GM18517 (cell line): ENCODE measurements at regions not wholly inside any gene's neighbourhood (a gene's known extent, or its start where the extent isn't known, plus 50 kb on each side); places are given as distances from the start of the nearest gene placed in this dataset.

ENCODE experiments used
- ATAC-seq: cut with Tn5 transposase; IDR thresholded peaks from one replicate; pipeline ENCODE4 v1.9.1; 2021; ENCODE audit warnings: mild to moderate bottlenecking, moderate library complexity; ENCODE audit not compliant: unreplicated experiment

DNA sequence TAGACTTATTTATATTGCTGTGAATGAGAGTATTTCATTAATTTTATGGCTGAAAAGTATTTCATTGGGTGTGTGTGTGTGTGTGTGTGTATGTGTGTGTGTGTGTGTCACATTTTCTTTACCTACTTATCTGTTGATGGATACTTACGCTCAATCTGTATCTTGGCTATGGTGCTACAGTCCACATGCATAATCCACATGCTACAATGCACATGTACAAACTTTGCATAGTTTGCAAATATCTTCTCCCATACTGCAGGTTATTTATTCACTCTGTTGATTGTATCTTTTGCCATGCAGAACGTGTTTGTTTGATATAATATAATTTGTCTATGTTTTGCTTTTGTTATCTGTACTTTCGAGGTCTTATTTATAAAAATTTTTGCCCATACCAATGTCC, 167.8 kb downstream of the RAB28 start:
- no peak for ATAC-seq

GRCh38 chr4:13313856-13314255, 170.3 kb downstream of the RAB28 start:
- ATAC-seq, result no peak

DNA sequence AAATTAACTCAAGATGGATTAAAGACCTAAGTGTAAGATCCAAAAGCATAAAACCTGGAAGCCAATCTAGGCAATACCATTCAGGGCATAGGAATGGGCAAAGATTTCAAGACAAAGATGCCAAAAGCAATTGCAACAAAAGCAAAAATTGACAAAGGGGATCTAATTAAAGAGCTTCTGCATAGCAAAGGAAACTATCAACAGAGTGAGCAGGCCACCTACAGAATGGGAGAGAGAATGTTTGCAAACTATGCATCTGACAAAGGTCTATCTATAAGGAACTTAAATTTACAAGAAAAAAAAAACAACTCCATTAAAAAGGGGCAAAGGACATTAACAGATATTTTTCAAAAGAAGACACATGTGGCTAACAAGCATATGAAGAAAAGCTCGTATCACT, 171.9 kb downstream of the RAB28 start:
- no peak for ATAC-seq

DNA sequence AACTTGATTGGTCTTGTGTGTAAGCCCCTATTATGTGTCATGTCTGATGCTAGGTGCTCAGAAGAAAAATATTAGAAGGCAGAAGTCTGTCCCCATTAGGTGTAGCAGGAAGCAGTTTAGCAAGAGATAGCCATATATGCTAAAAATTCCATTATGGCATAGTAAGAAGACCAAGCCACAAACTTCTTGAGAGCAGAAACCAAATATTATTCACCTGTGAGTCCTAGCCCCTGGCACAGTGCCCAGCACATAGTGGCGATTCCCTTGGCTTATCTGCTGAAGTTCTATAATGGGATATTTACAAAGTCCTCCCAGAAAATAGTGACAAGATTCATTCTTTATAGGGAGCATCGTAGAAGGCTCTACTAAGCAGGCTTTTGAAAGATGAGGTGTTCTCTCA, 174.4 kb downstream of the RAB28 start:
- no peak for ATAC-seq

- no peak for ATAC-seq
These were observed 177.8 kb downstream of the RAB28 start for GRCh38 chr4:13306356-13306755.

DNA sequence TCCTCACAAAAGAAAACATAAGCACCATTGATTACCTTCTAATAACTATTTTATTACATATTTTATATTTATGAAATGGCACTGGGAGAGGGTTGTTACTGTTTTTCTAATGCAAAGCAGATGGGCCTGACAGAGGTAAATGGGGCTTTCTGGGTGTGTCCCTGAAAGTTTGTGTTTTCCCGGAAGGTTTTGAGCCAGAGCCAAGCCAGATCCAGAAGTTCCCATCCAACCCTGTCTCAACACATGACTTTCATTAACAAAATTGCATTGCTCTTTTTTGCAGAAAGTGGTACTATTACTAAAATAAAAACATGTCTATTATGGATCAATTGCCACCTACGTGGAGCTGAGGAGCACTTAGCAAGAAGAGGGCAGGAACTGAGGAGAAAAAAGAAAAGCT, 181.3 kb downstream of the RAB28 start:
- no peak for ATAC-seq

- no peak for ATAC-seq
These were observed 184.8 kb downstream of the RAB28 start for GRCh38 chr4:13299343-13299742.

DNA sequence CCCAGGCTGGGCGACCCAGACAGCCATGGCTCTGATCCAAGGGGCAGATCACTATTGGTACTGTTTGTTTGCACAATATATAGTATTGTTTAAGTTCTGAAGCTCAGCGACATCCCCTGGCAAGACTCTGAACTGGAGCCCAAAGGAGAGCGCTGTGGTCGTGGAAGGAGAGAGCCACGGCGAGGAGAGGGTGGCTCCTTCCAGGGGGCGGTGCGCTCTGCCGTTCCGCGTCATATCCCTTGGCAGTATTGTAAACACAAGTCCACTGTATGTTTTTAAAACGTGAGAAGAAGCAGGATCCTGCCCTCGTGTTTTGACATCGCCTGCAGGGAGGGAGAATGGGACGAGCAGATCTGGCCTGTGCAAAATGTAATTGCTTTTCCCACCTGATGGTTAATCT, 185.5 kb downstream of the RAB28 start:
- ATAC-seq, result no peak

- no peak for ATAC-seq
These were observed 187.2 kb downstream of the RAB28 start for GRCh38 chr4:13296986-13297385.

GRCh38 chr4:13294961-13295605, 189.1 kb downstream of the RAB28 start:
- ATAC-seq, result no peak

DNA sequence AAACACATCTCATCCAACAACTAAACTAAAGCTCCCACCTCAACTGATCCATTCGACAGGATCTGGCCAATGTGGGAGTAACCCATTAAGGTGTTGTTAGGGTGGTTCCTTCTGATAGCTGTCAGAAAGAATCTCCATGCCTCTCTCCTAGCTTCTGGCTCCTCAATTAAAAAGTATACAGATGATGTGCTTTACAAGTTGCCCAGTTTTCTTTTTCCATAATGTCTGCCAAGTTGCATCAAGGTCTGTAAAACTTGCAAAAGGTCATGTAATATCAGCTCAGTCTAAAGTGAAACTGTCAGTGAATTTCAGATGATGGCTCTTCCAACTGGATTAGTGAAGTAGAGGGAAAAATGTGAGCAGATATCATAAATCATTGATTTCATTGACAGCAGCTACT, 191.8 kb downstream of the RAB28 start:
- no peak for ATAC-seq

DNA sequence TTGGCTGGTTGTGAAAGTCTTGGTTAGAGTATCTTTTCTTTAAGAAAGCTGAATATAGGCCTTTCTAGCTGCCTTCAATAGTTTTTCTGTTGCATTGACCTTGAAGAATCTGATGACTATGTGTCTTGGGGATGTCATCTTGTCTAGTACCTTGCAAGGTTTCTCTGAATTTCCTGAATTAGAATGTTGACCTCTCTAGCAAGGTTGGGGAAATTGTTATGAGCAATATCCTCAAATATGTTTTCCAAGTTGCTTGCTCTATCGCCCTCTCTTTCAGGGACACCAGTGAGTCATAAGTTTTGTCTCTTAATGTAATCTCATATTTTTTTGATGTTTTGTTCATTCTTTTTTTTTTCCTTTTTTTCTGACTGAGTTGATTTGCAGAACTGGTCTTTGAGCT, 194.7 kb downstream of the RAB28 start:
- ATAC-seq, result no peak

- no peak for ATAC-seq
These were observed 198.8 kb downstream of the RAB28 start for GRCh38 chr4:13285336-13285735.

DNA sequence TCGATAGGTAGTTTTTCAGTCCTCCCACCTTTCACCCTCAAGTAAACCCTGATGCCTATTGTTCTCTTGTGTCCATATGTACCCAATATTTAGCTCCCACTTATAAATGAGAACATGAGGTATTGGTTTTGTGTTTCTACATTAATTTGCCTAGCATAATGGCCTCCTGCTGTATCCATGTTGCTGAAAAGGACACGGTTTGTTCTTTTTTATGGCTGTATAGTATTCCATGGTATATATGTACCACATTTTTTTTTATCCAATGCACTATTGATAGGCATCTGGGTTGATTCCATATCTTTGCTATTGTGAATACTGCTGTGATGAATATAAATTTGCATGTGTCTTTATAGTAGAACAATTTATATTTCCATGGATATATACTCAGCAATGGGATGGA, 199.2 kb downstream of the RAB28 start:
- no peak for ATAC-seq

DNA sequence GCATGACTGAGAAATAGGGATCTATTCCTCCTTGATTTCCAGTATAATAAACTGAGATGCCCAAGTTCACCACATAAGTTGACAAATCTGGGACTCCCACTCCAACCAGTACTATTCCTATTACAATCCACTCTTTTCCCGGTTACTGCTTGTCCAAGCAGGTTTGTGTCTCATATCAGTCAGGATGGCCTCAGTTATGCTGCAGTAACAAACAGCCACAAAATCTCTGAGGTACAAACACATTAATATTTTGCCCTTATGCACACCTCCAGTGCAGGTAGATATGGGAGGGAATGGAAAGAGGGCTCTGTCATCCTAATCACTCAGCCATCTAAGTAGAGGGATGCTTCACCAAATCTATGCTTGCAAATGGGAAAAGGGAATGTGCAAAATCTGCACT, 207.8 kb downstream of the RAB28 start:
- no peak for ATAC-seq

GRCh38 chr4:13268703-13269102, 215.4 kb downstream of the RAB28 start:
- ATAC-seq, result no peak

GRCh38 chr4:13268165-13268564, 216.0 kb downstream of the RAB28 start:
- no peak for ATAC-seq

DNA sequence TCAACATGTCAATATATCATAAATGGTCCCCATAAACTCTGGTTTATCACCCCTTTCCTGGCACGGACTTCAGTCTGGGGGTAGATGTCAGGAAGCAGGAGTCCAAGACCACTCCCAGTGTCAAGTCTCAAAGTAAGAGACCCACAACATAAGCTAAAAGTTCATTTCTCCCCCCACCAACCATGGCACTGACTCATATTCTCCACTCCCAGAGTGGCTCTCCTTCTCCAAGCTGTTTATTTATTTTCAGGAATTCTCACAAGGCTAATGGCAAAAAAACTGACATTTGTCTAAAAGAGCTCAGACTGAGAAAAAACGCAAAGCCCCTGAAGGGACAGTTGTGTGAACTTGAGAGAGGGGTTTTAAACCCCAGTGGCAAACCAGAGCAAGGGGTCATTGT, 217.0 kb downstream of the RAB28 start:
- no peak for ATAC-seq

GRCh38 chr4:13266687-13267086, 217.5 kb downstream of the RAB28 start:
- ATAC-seq, result no peak

- no peak for ATAC-seq
These were observed 220.1 kb downstream of the RAB28 start for GRCh38 chr4:13263967-13264525.

DNA sequence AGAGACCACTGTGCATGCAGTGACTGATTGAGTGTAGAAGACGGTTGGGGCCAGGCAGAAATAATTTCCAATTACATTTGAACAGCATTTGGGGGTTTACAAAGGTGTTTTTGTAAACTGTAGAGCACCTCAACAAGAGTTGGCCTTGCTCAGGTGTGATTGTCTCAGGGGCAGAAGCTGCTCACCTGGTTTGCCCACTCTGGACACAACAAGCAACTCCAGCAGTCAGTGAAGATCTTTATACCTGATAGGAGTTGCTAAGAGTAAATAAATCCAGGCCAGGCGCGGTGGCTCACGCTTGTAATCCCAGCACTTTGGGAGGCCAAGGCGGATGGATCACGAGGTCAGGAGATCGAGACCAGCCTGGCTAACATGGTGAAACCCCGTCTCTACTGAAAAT, 221.3 kb downstream of the RAB28 start:
- ATAC-seq, result no peak

- no peak for ATAC-seq
These were observed 222.5 kb downstream of the RAB28 start for GRCh38 chr4:13261486-13262257.
